ENCODE measurements at regions not wholly inside any gene's neighbourhood (a gene's known extent, or its start where the extent isn't known, plus 50 kb on each side); places are given as distances from the start of the nearest gene placed in this dataset.

DNA sequence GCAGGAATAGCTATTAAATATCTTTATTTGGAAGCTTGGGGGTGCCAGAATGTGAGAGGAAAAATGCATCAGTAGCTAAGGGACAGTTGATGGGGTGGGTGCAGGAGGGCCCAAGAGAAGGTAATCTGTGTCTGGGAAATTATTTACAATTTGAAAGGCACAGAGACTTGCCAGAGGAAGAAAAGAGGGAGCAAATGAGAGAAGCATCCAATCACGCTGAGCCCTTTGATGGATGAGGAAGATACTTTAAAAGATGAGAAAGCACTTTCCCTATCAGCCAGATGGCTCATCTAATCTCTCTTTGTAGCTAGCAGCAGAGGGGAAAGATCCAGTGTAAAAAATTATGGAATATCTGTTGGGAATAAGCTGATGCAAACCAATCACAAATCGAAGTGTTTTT lies 57.0 kb upstream of the ABCA1 start:
- TF ChIP-seq, protein P1, sequence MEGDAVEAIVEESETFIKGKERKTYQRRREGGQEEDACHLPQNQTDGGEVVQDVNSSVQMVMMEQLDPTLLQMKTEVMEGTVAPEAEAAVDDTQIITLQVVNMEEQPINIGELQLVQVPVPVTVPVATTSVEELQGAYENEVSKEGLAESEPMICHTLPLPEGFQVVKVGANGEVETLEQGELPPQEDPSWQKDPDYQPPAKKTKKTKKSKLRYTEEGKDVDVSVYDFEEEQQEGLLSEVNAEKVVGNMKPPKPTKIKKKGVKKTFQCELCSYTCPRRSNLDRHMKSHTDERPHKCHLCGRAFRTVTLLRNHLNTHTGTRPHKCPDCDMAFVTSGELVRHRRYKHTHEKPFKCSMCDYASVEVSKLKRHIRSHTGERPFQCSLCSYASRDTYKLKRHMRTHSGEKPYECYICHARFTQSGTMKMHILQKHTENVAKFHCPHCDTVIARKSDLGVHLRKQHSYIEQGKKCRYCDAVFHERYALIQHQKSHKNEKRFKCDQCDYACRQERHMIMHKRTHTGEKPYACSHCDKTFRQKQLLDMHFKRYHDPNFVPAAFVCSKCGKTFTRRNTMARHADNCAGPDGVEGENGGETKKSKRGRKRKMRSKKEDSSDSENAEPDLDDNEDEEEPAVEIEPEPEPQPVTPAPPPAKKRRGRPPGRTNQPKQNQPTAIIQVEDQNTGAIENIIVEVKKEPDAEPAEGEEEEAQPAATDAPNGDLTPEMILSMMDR (IDR thresholded peaks at IDR 0.05), result no peak
- TF ChIP-seq POLR2A (IDR thresholded peaks at IDR 0.05), result no peak

Measured in heart left ventricle (tissue), 13 donors.